Liver (tissue), 8 donors: ENCODE measurements at regions not wholly inside any gene's neighbourhood (a gene's known extent, or its start where the extent isn't known, plus 50 kb on each side); places are given as distances from the start of the nearest gene placed in this dataset.

Experiments used
- DNase-seq: peaks from one replicate; pipeline ENCODE4 v3.0.0-alpha.2; 2017; ENCODE audit warnings: low spot score
- H3K27ac ChIP-seq, 2 donors: one replicate each; pipeline ENCODE4 v1.7.0; 2013; ENCODE audit warnings: inconsistent platforms in 2 of 2, low read length in 2 of 2, control low read depth in 1 of 2, low read depth in 1 of 2, mild to moderate bottlenecking in 1 of 2
- H3K27me3 ChIP-seq, 4 donors: one replicate each; pipeline versions ENCODE4 v1.6.1 to v1.7.0; 2013; ENCODE audit warnings: low read length in 3 of 4, inconsistent platforms in 1 of 4, mild to moderate bottlenecking in 1 of 4, moderate library complexity in 1 of 4; ENCODE audit not compliant: control insufficient read depth in 4 of 4, insufficient read depth in 4 of 4
- H3K36me3 ChIP-seq, 4 donors: one replicate each; pipeline versions ENCODE4 v1.6.1 to v1.7.0; 2013; ENCODE audit warnings: low read length in 3 of 4, mild to moderate bottlenecking in 3 of 4, low read depth in 1 of 4, moderate library complexity in 1 of 4; ENCODE audit not compliant: control insufficient read depth in 4 of 4, insufficient read depth in 3 of 4
- H3K4me1 ChIP-seq, 4 donors: one replicate each; pipeline versions ENCODE4 v1.6.1 to v1.7.0; 2013; ENCODE audit warnings: low read length in 3 of 4, mild to moderate bottlenecking in 3 of 4, moderate library complexity in 1 of 4; ENCODE audit not compliant: control insufficient read depth in 4 of 4, insufficient read depth in 4 of 4
- H3K4me3 ChIP-seq, 3 donors: one replicate each; pipeline versions ENCODE4 v1.6.1 to v1.7.0; 2013; ENCODE audit warnings: low read length in 3 of 3, control low read depth in 1 of 3, low read depth in 1 of 3, mild to moderate bottlenecking in 1 of 3
- H3K9ac ChIP-seq, 2 donors: one replicate each; pipeline ENCODE4 v1.7.0; 2013; ENCODE audit warnings: low read length in 2 of 2, mild to moderate bottlenecking in 2 of 2, moderate library complexity in 2 of 2, control low read depth in 1 of 2, low read depth in 1 of 2
- H3K9me3 ChIP-seq, 4 donors: one replicate each; pipeline versions ENCODE4 v1.6.1 to v1.7.0; 2013; ENCODE audit warnings: low read length in 3 of 4; ENCODE audit not compliant: control insufficient read depth in 4 of 4
- EGR1 ChIP-seq, 2 donors: IDR thresholded peaks; 2 replicates each; pipeline ENCODE4 v1.6.1; 2016 to 2018; ENCODE audit warnings: antibody characterized with exemption in 2 of 2, low read depth in 2 of 2
- FOXA1 ChIP-seq: IDR thresholded peaks from 2 replicates; pipeline ENCODE4 v1.6.1; 2016; ENCODE audit warnings: antibody characterized with exemption
- FOXA2 ChIP-seq: IDR thresholded peaks from 2 replicates; pipeline ENCODE4 v1.6.1; 2016; ENCODE audit warnings: antibody characterized with exemption
- GABPA ChIP-seq, 2 donors: IDR thresholded peaks in 1 of 2; conservative IDR thresholded peaks in 1 of 2; 2 replicates each; pipeline ENCODE4 v1.6.1; 2016; ENCODE audit warnings: antibody characterized with exemption in 2 of 2, mild to moderate bottlenecking in 1 of 2, moderate library complexity in 1 of 2
- HNF4A ChIP-seq, 2 donors: conservative IDR thresholded peaks; 2 replicates each; pipeline ENCODE4 v1.6.1; 2016; ENCODE audit warnings: antibody characterized with exemption in 2 of 2, mild to moderate bottlenecking in 2 of 2
- HNF4G ChIP-seq: IDR thresholded peaks from 2 replicates; pipeline ENCODE4 v1.6.1; 2016; ENCODE audit warnings: antibody characterized with exemption
- JUND ChIP-seq, 2 donors: IDR thresholded peaks; 2 replicates each; pipeline ENCODE4 v1.6.1; 2016; ENCODE audit warnings: antibody characterized with exemption in 2 of 2
- NR2F2 ChIP-seq: IDR thresholded peaks from 2 replicates; pipeline ENCODE4 v1.6.1; 2016; ENCODE audit warnings: antibody characterized with exemption
- REST ChIP-seq: IDR thresholded peaks from 2 replicates; pipeline ENCODE4 v1.6.1; 2016; ENCODE audit warnings: antibody characterized with exemption, mild to moderate bottlenecking
- RXRA ChIP-seq, 2 donors: IDR thresholded peaks; 2 replicates each; pipeline ENCODE4 v1.6.1; 2017 to 2018; ENCODE audit warnings: antibody characterized with exemption in 2 of 2, mild to moderate bottlenecking in 1 of 2
- SP1 ChIP-seq: IDR thresholded peaks from 2 replicates; pipeline ENCODE4 v1.6.1; 2018; ENCODE audit warnings: antibody characterized with exemption, mild to moderate bottlenecking
- TAF1 ChIP-seq: conservative IDR thresholded peaks from 2 replicates; pipeline ENCODE4 v1.6.1; 2016; ENCODE audit warnings: antibody characterized with exemption, mild to moderate bottlenecking
- YY1 ChIP-seq: IDR thresholded peaks from 2 replicates; pipeline ENCODE4 v1.6.1; 2016; ENCODE audit warnings: antibody characterized with exemption, mild to moderate bottlenecking
- WGBS: extraction: QIAGEN DNeasy Blood & Tissue Kit; methylation state at CpG from one replicate; pipeline ENCODE4 v1.1.7; 2013; 5-methylcytosine and 5-hydroxymethylcytosine counted together
- TF ChIP-seq, protein P1 (sequence below): fragments of 150-350 bp; IDR thresholded peaks from 2 replicates; pipeline ENCODE4 v1.5.1; 2017; ENCODE audit warnings: improper control_type of control experiment, low read depth, low read length; ENCODE audit not compliant: missing input control
- TF ChIP-seq, protein P2 (sequence below): IDR thresholded peaks from 2 replicates; pipeline ENCODE4 v1.6.1; 2016; ENCODE audit warnings: antibody characterized with exemption
- TF ChIP-seq, protein P3 (sequence below): IDR thresholded peaks from 2 replicates; pipeline ENCODE4 v1.6.1; 2016; ENCODE audit warnings: antibody characterized with exemption
- donor health status: healthy.
- donor health status: healthy.
- donor health status: healthy.
- donor health status: healthy.
- donor health status: healthy.

- no peak for TF ChIP-seq EGR1 (IDR thresholded peaks at IDR 0.05; ENCODE audit: low read depth in 2 of 2)
- no peak for TF ChIP-seq GABPA (IDR thresholded peaks at IDR 0.05 in 1 of 2, conservative IDR thresholded peaks at IDR 0.05 in 1 of 2)
- TF ChIP-seq YY1: no peak
- TF ChIP-seq, protein P1, sequence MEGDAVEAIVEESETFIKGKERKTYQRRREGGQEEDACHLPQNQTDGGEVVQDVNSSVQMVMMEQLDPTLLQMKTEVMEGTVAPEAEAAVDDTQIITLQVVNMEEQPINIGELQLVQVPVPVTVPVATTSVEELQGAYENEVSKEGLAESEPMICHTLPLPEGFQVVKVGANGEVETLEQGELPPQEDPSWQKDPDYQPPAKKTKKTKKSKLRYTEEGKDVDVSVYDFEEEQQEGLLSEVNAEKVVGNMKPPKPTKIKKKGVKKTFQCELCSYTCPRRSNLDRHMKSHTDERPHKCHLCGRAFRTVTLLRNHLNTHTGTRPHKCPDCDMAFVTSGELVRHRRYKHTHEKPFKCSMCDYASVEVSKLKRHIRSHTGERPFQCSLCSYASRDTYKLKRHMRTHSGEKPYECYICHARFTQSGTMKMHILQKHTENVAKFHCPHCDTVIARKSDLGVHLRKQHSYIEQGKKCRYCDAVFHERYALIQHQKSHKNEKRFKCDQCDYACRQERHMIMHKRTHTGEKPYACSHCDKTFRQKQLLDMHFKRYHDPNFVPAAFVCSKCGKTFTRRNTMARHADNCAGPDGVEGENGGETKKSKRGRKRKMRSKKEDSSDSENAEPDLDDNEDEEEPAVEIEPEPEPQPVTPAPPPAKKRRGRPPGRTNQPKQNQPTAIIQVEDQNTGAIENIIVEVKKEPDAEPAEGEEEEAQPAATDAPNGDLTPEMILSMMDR: no peak
- TF ChIP-seq TAF1: no peak
These were observed 672.9 kb downstream of the SUCLG1 start (continued) for GRCh38 chr2:83786140-83786539.

GRCh38 chr2:83784947-83785346 lies 674.1 kb downstream of the SUCLG1 start:
- H3K4me1 ChIP-seq: no peaks in the 10 kb centered on the region
- no peak overlapping the region for H3K27ac ChIP-seq
- H3K4me3 ChIP-seq: no peak overlapping the region
- no peak overlapping the region for H3K9ac ChIP-seq
- TF ChIP-seq FOXA2 (no peak), RXRA (IDR thresholded peaks at IDR 0.05) (no peak), HNF4A (conservative IDR thresholded peaks at IDR 0.05) (no peak), EGR1 (IDR thresholded peaks at IDR 0.05; ENCODE audit: low read depth in 2 of 2) (no peak), JUND (IDR thresholded peaks at IDR 0.05) (no peak), HNF4G (no peak), FOXA1 (no peak), NR2F2 (no peak), REST (no peak), SP1 (no peak), GABPA (IDR thresholded peaks at IDR 0.05 in 1 of 2, conservative IDR thresholded peaks at IDR 0.05 in 1 of 2) (no peak)
- TF ChIP-seq, protein P2, sequence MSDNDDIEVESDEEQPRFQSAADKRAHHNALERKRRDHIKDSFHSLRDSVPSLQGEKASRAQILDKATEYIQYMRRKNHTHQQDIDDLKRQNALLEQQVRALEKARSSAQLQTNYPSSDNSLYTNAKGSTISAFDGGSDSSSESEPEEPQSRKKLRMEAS: no peak
- TF ChIP-seq, protein P3, sequence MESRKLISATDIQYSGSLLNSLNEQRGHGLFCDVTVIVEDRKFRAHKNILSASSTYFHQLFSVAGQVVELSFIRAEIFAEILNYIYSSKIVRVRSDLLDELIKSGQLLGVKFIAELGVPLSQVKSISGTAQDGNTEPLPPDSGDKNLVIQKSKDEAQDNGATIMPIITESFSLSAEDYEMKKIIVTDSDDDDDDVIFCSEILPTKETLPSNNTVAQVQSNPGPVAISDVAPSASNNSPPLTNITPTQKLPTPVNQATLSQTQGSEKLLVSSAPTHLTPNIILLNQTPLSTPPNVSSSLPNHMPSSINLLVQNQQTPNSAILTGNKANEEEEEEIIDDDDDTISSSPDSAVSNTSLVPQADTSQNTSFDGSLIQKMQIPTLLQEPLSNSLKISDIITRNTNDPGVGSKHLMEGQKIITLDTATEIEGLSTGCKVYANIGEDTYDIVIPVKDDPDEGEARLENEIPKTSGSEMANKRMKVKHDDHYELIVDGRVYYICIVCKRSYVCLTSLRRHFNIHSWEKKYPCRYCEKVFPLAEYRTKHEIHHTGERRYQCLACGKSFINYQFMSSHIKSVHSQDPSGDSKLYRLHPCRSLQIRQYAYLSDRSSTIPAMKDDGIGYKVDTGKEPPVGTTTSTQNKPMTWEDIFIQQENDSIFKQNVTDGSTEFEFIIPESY: no peak
- TF ChIP-seq, protein P1: no peak
- H3K36me3 ChIP-seq: no peaks in the 10 kb centered on the region
- H3K9me3 ChIP-seq: no peaks in the 10 kb centered on the region
- no peaks in the 10 kb centered on the region for H3K27me3 ChIP-seq
- no peak for DNase-seq
- WGBS: 56% methylated on average over 1 of the region's 1 CpG
